Ectodermal cell (in vitro differentiated cells): ENCODE measurements at regions not wholly inside any gene's neighbourhood (a gene's known extent, or its start where the extent isn't known, plus 50 kb on each side); places are given as distances from the start of the nearest gene placed in this dataset.

Source experiments
- H3K27ac ChIP-seq: 2 replicates; pipeline ENCODE4 v1.7.0; 2013; ENCODE audit warnings: mild to moderate bottlenecking, low read depth, low read length; ENCODE audit not compliant: insufficient read depth, poor library complexity, severe bottlenecking
- H3K27me3 ChIP-seq: 2 replicates; pipeline ENCODE4 v1.7.0; 2013; ENCODE audit warnings: mild to moderate bottlenecking, low read length; ENCODE audit not compliant: insufficient read depth, control insufficient read depth, poor library complexity, severe bottlenecking
- H3K36me3 ChIP-seq: one replicate; pipeline ENCODE4 v1.7.0; 2013; ENCODE audit warnings: low read length; ENCODE audit not compliant: control insufficient read depth, insufficient read depth
- H3K4me1 ChIP-seq: one replicate; pipeline ENCODE4 v1.7.0; 2013; ENCODE audit warnings: low read length; ENCODE audit not compliant: control insufficient read depth, insufficient read depth
- H3K4me3 ChIP-seq: 2 replicates; pipeline ENCODE4 v1.7.0; 2013; ENCODE audit warnings: low read depth, low read length, control low read depth; ENCODE audit not compliant: insufficient read depth
- H3K9me3 ChIP-seq: 2 replicates; pipeline ENCODE4 v1.7.0; 2013; ENCODE audit warnings: mild to moderate bottlenecking, low read length, moderate library complexity; ENCODE audit not compliant: control insufficient read depth
- WGBS, 2 experiments: methylation state at CpG; one replicate each; pipeline ENCODE4 v1.1.7; 2013; ENCODE audit warnings: missing lambda C conversion rate in 2 of 2; 5-methylcytosine and 5-hydroxymethylcytosine counted together

- Histone ChIP-seq H3K4me1 (peaks cover 6% of the 10 kb centered on the region), H3K27ac (no peak overlapping the region), H3K27me3 (no peaks in the 10 kb centered on the region)
These were observed 201.8 kb upstream of the E2F8 start for GRCh38 chr11:19442554-19442910.

GRCh38 chr11:19441752-19442553 lies 201.2 kb upstream of the E2F8 start:
- Histone ChIP-seq H3K36me3 (no peaks in the 10 kb centered on the region), H3K27me3 (no peaks in the 10 kb centered on the region), H3K4me3 (no peak overlapping the region), H3K9me3 (no peaks in the 10 kb centered on the region), H3K27ac (no peak overlapping the region), H3K4me1 (peaks cover 6% of the 10 kb centered on the region)
- 92 to 95% methylated on average over 11 of the region's 11 CpGs for WGBS, 2 experiments

More at GRCh38 chr11:19442554-19442910, 201.8 kb upstream of the E2F8 start:
- Histone ChIP-seq H3K9me3 (no peaks in the 10 kb centered on the region), H3K4me3 (no peak overlapping the region), H3K36me3 (no peaks in the 10 kb centered on the region)

GRCh38 chr11:19441288-19441687 lies 200.5 kb upstream of the E2F8 start:
- no peaks in the 10 kb centered on the region for H3K9me3 ChIP-seq
- WGBS, 2 experiments, result 85 to 92% methylated on average over 2 to 3 of the region's 3 CpGs

GRCh38 chr11:19437760-19438159 lies 197.0 kb upstream of the E2F8 start:
- Histone ChIP-seq H3K36me3 (no peaks in the 10 kb centered on the region), H3K27me3 (no peaks in the 10 kb centered on the region), H3K9me3 (no peaks in the 10 kb centered on the region), H3K4me1 (peaks cover 16% of the 10 kb centered on the region), H3K27ac (no peak overlapping the region), H3K4me3 (no peak overlapping the region)
- 91 to 95% methylated on average over 1 of the region's 1 CpG for WGBS, 2 experiments

More at GRCh38 chr11:19441288-19441687, 200.5 kb upstream of the E2F8 start:
- Histone ChIP-seq H3K4me3 (no peak overlapping the region), H3K4me1 (peaks cover 6% of the 10 kb centered on the region), H3K36me3 (no peaks in the 10 kb centered on the region), H3K27ac (no peak overlapping the region), H3K27me3 (no peaks in the 10 kb centered on the region)

GRCh38 chr11:19436932-19437331 lies 196.2 kb upstream of the E2F8 start:
- H3K4me1 ChIP-seq, result peaks cover 21% of the 10 kb centered on the region
- H3K36me3 ChIP-seq, result no peaks in the 10 kb centered on the region
- H3K4me3 ChIP-seq, result no peak overlapping the region
- no peaks in the 10 kb centered on the region for H3K9me3 ChIP-seq
- no peaks in the 10 kb centered on the region for H3K27me3 ChIP-seq
- no peak overlapping the region for H3K27ac ChIP-seq

GRCh38 chr11:19435306-19435989 lies 194.7 kb upstream of the E2F8 start:
- Histone ChIP-seq H3K27me3 (no peaks in the 10 kb centered on the region), H3K36me3 (no peaks in the 10 kb centered on the region), H3K4me1 (peaks cover 27% of the 10 kb centered on the region), H3K4me3 (no peak overlapping the region), H3K9me3 (no peaks in the 10 kb centered on the region), H3K27ac (no peak overlapping the region)
- 88 to 97% methylated on average over 5 of the region's 5 CpGs for WGBS, 2 experiments

- 77% methylated on average over 1 of the region's 1 CpG for WGBS, 2 experiments
- Histone ChIP-seq H3K27me3 (no peaks in the 10 kb centered on the region), H3K27ac (no peak overlapping the region), H3K9me3 (no peaks in the 10 kb centered on the region), H3K4me3 (no peak overlapping the region), H3K4me1 (peaks cover 27% of the 10 kb centered on the region), H3K36me3 (no peaks in the 10 kb centered on the region)
These were observed 193.0 kb upstream of the E2F8 start for GRCh38 chr11:19433791-19434190.

GRCh38 chr11:19433367-19433766 lies 192.6 kb upstream of the E2F8 start:
- 53% methylated on average over 2 of the region's 2 CpGs for WGBS, 2 experiments
- no peak overlapping the region for H3K4me3 ChIP-seq
- no peaks in the 10 kb centered on the region for H3K27me3 ChIP-seq
- no peak overlapping the region for H3K27ac ChIP-seq
- no peaks in the 10 kb centered on the region for H3K36me3 ChIP-seq
- H3K9me3 ChIP-seq, result no peaks in the 10 kb centered on the region
- H3K4me1 ChIP-seq, result peaks cover 27% of the 10 kb centered on the region

- WGBS, 2 experiments, result 34 to 38% methylated on average over 3 of the region's 3 CpGs
- H3K4me1 ChIP-seq, result peaks cover 31% of the 10 kb centered on the region
- no peak overlapping the region for H3K4me3 ChIP-seq
These were observed 191.8 kb upstream of the E2F8 start for GRCh38 chr11:19432370-19433061.

GRCh38 chr11:19430754-19431398 lies 190.1 kb upstream of the E2F8 start:
- no peaks in the 10 kb centered on the region for H3K36me3 ChIP-seq
- H3K4me1 ChIP-seq, result peaks cover 43% of the 10 kb centered on the region
- H3K27me3 ChIP-seq, result no peaks in the 10 kb centered on the region
- no peak overlapping the region for H3K4me3 ChIP-seq
- no peaks in the 10 kb centered on the region for H3K9me3 ChIP-seq
- 65 to 68% methylated on average over 8 of the region's 8 CpGs for WGBS, 2 experiments
- no peak overlapping the region for H3K27ac ChIP-seq

More at GRCh38 chr11:19432370-19433061, 191.8 kb upstream of the E2F8 start:
- H3K9me3 ChIP-seq, result no peaks in the 10 kb centered on the region
- no peak overlapping the region for H3K27ac ChIP-seq
- H3K36me3 ChIP-seq, result no peaks in the 10 kb centered on the region
- H3K27me3 ChIP-seq, result no peaks in the 10 kb centered on the region
